ENCODE measurements at regions not wholly inside any gene's neighbourhood (a gene's known extent, or its start where the extent isn't known, plus 50 kb on each side); places are given as distances from the start of the nearest gene placed in this dataset.

DNA sequence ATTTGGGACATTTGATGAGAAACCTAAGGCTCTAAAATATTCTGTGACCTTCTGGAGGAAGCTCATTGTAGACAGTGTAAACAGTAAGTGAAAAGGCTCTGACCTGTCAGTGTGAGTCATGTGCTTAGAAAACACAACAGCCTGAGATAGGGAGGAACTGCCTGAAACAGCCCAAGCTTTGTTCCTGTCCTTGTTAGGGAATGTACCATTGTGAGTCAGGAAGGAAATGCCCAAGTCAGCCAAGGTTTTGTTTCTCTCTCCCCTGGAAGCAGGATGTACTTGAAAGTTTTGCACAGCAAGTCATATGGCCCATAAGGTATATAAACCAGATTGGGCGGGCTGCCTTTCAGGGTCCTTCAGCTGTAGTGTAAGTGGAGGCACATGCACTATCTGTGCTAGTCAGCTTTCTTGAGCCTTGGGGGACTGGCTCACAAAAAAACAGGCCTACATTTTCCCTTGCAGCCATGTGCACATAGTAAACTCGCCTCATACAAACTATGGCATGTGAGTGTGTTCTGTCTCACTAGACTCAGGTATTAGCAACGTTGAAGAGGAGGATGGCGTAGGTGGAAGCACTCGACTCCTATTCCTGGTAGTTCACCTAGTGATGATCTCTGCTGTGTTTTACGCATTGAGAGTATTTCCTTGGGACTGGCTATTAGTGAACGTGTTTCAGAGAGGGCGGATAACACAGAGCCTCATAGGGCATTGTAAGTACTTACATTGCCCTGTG, 141.2 kb upstream of the KLHL1 start:
- intact Hi-C loops (cut with micrococcal nuclease), result no loop called here
- no peaks in the 10 kb centered on the region for H3K4me1 Mint-ChIP-seq (ENCODE audit: low read depth)
- ChIA-PET POLR2A (no interaction called here), CTCF (no interaction called here)
- H3K27ac Mint-ChIP-seq, result no peak overlapping the region
- TF ChIP-seq CTCF (IDR thresholded peaks at IDR 0.05), result no peak
- H3K4me3 Mint-ChIP-seq, result no peak overlapping the region
- no peak for DNase-seq
- no peaks in the 10 kb centered on the region for H3K36me3 Mint-ChIP-seq (ENCODE audit: low read depth)
- peaks cover 9% of the 10 kb centered on the region for H3K9me3 Mint-ChIP-seq
- H3K27me3 Mint-ChIP-seq, result no peaks in the 10 kb centered on the region
- no peak for ATAC-seq

DNA sequence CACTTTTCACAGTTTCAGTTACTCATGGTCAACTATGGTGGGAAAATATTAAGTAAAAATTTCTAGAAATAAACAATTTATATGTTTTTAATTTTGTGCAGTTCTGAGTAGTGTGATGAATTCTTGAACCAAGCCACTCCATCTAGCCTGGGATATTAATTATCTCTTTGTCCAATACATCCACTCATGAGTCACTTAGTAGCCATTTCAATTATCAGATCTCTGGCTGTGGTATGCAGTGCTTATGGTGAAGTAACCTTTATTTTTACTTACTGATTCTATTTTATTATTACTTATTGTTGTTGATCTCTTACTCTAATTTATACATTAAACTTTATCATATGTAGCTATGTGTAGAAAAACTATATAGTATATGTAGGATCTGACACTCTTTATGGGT, 128.9 kb upstream of the KLHL1 start:
- DNase-seq, result no peak
- ATAC-seq, result no peak
- H3K27ac Mint-ChIP-seq, result no peak overlapping the region
- H3K36me3 Mint-ChIP-seq (ENCODE audit: low read depth), result no peaks in the 10 kb centered on the region
- H3K9me3 Mint-ChIP-seq, result peaks cover 6% of the 10 kb centered on the region
- CTCF ChIA-PET, result no interaction called here
- no peak for TF ChIP-seq CTCF (IDR thresholded peaks at IDR 0.05)
- H3K4me1 Mint-ChIP-seq (ENCODE audit: low read depth), result no peaks in the 10 kb centered on the region
- intact Hi-C loops (cut with micrococcal nuclease), result no loop called here
- H3K4me3 Mint-ChIP-seq, result no peak overlapping the region
- no peaks in the 10 kb centered on the region for H3K27me3 Mint-ChIP-seq
- POLR2A ChIA-PET, result no interaction called here

- H3K27ac Mint-ChIP-seq, result no peak overlapping the region
- H3K36me3 Mint-ChIP-seq (ENCODE audit: low read depth), result no peaks in the 10 kb centered on the region
- H3K9me3 Mint-ChIP-seq, result peaks cover 3% of the 10 kb centered on the region
- no peaks in the 10 kb centered on the region for H3K4me1 Mint-ChIP-seq (ENCODE audit: low read depth)
- TF ChIP-seq CTCF (IDR thresholded peaks at IDR 0.05), result no peak
- ChIA-PET POLR2A (no interaction called here), CTCF (no interaction called here)
- no peak overlapping the region for H3K4me3 Mint-ChIP-seq
- DNase-seq (no peak), ATAC-seq (no peak)
- H3K27me3 Mint-ChIP-seq, result no peaks in the 10 kb centered on the region
- intact Hi-C loops (cut with micrococcal nuclease), result no loop called here
These were observed 127.3 kb upstream of the KLHL1 start for GRCh38 chr13:70235565-70235964.

- Mint-ChIP-seq H3K4me3 (no peak overlapping the region), H3K27me3 (no peaks in the 10 kb centered on the region), H3K36me3 (ENCODE audit: low read depth) (no peaks in the 10 kb centered on the region), H3K9me3 (peaks cover 15% of the 10 kb centered on the region), H3K27ac (no peak overlapping the region), H3K4me1 (ENCODE audit: low read depth) (no peaks in the 10 kb centered on the region)
- POLR2A ChIA-PET, result no interaction called here
- intact Hi-C loops (cut with micrococcal nuclease), result no loop called here
- CTCF ChIA-PET, result no interaction called here
- ATAC-seq (no peak), DNase-seq (no peak)
- no peak for TF ChIP-seq CTCF (IDR thresholded peaks at IDR 0.05)
These were observed 115.7 kb upstream of the KLHL1 start for GRCh38 chr13:70223911-70224310.

DNA sequence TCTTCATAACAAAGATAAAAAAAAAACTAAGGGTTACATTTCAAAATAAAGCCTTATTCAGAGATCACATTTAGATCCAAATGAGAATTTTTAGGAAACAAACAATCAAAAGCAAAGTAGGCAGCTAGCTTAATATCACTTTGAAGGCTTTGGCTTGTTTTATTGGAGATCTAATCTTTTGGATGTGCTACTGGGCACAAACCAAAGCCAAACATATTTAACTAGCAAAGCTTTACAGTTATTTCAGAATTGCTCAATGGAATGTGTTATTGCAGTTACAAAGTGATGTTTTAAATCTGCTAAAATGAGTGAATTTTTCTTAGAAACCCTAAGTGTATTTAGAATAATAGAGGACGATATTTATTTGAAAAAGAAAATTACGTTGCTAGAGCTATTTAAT, 114.7 kb upstream of the KLHL1 start:
- no peak for ATAC-seq
- peaks cover 13% of the 10 kb centered on the region for H3K9me3 Mint-ChIP-seq

More for the DNA sequence above, 114.7 kb upstream of the KLHL1 start:
- no peaks in the 10 kb centered on the region for H3K4me1 Mint-ChIP-seq (ENCODE audit: low read depth)
- no peaks in the 10 kb centered on the region for H3K36me3 Mint-ChIP-seq (ENCODE audit: low read depth)
- ChIA-PET CTCF (no interaction called here), POLR2A (no interaction called here)
- no peak overlapping the region for H3K4me3 Mint-ChIP-seq
- intact Hi-C loops (cut with micrococcal nuclease), result no loop called here
- no peaks in the 10 kb centered on the region for H3K27me3 Mint-ChIP-seq
- TF ChIP-seq CTCF (IDR thresholded peaks at IDR 0.05), result no peak
- no peak for DNase-seq
- H3K27ac Mint-ChIP-seq, result no peak overlapping the region

Measured in activated CD8-positive, alpha-beta T cell treated with anti-CD3 and anti-CD28 coated beads for 36 hours (primary cell).